Stomach (tissue), 4 donors: ENCODE measurements at regions not wholly inside any gene's neighbourhood (a gene's known extent, or its start where the extent isn't known, plus 50 kb on each side); places are given as distances from the start of the nearest gene placed in this dataset.

Experiments
- CTCF ChIP-seq, 7 experiments: fragments of 450-650 bp in 4 of 7; fragments of 200-600 bp in 3 of 7; sonication (generic) in 3 of 7; IDR thresholded peaks; one replicate each; pipeline ENCODE4 v1.5.1; 2016 to 2019; ENCODE audit warnings: antibody characterized with exemption in 7 of 7, control low read depth in 2 of 7, mild to moderate bottlenecking in 1 of 7
- POLR2A ChIP-seq, 4 donors: fragments of 450-650 bp; IDR thresholded peaks; one replicate each; pipeline ENCODE4 v1.6.1; 2016; ENCODE audit warnings: antibody characterized with exemption in 4 of 4, control low read depth in 2 of 4, mild to moderate bottlenecking in 1 of 4, moderate library complexity in 1 of 4
- POLR2AphosphoS5 ChIP-seq, 3 donors: sonication (generic); formaldehyde crosslinking; IDR thresholded peaks; one replicate each; pipeline ENCODE4 v1.6.1; 2016; ENCODE audit warnings: antibody characterized with exemption in 3 of 3

GRCh38 chr2:14023558-14023957 lies 609.0 kb upstream of the LRATD1 start:
- no peak for TF ChIP-seq CTCF (IDR thresholded peaks at IDR 0.05)
- no peak for TF ChIP-seq POLR2A (IDR thresholded peaks at IDR 0.05)
- no peak for TF ChIP-seq POLR2AphosphoS5 (IDR thresholded peaks at IDR 0.05)
